H9 (cell line): ENCODE measurements at regions not wholly inside any gene's neighbourhood (a gene's known extent, or its start where the extent isn't known, plus 50 kb on each side); places are given as distances from the start of the nearest gene placed in this dataset.

Experiments
- DNase-seq: peaks from one replicate; pipeline ENCODE4 v3.0.0-alpha.2; 2017
- H2AFZ ChIP-seq: one replicate; pipeline ENCODE4 v1.6.1; 2013; ENCODE audit warnings: mild to moderate bottlenecking, low read length, control low read depth, moderate library complexity
- H2AK5ac ChIP-seq: 2 replicates; pipeline ENCODE4 v1.6.1; 2013; ENCODE audit warnings: low read length, control low read depth, mixed read lengths; ENCODE audit not compliant: insufficient read length
- H2BK120ac ChIP-seq: one replicate; pipeline ENCODE4 v1.6.1; 2013; ENCODE audit warnings: low read depth, mild to moderate bottlenecking, low read length, control low read depth, inconsistent platforms; ENCODE audit not compliant: poor library complexity, severe bottlenecking
- H2BK12ac ChIP-seq: 2 replicates; pipeline ENCODE4 v1.6.1; 2013; ENCODE audit warnings: low read length, control low read depth, mixed read lengths, low read depth; ENCODE audit not compliant: insufficient read length
- H2BK15ac ChIP-seq: 2 replicates; pipeline ENCODE4 v1.6.1; 2013; ENCODE audit warnings: low read depth, low read length, control low read depth
- H2BK20ac ChIP-seq: one replicate; pipeline ENCODE4 v1.6.1; 2013; ENCODE audit warnings: low read depth, mild to moderate bottlenecking, low read length, control low read depth, inconsistent platforms; ENCODE audit not compliant: poor library complexity, severe bottlenecking
- H2BK5ac ChIP-seq: 2 replicates; pipeline ENCODE4 v1.6.1; 2013; ENCODE audit warnings: low read length, control low read depth, mixed read lengths; ENCODE audit not compliant: insufficient read length
- H3K14ac ChIP-seq: 2 replicates; pipeline ENCODE4 v1.6.1; 2013; ENCODE audit warnings: low read length, control low read depth; ENCODE audit not compliant: insufficient read depth
- H3K18ac ChIP-seq: 2 replicates; pipeline ENCODE4 v1.6.1; 2013; ENCODE audit warnings: low read depth, mild to moderate bottlenecking, mixed read lengths, low read length, control low read depth; ENCODE audit not compliant: insufficient read length
- H3K23ac ChIP-seq: 2 replicates; pipeline ENCODE4 v1.6.1; 2013; ENCODE audit warnings: low read length, control low read depth, mixed read lengths, low read depth; ENCODE audit not compliant: insufficient read length
- H3K23me2 ChIP-seq: 2 replicates; pipeline ENCODE4 v1.6.1; 2013; ENCODE audit warnings: low read depth, mild to moderate bottlenecking, mixed read lengths, low read length, control low read depth; ENCODE audit not compliant: insufficient read length, poor library complexity, severe bottlenecking
- H3K27ac ChIP-seq: 2 replicates; pipeline ENCODE4 v1.5.1; 2013; ENCODE audit warnings: low read length, control low read depth, mixed read lengths, low read depth; ENCODE audit not compliant: insufficient read length
- H3K27me3 ChIP-seq: 2 replicates; pipeline ENCODE4 v1.6.1; 2013; ENCODE audit warnings: low read length, control low read depth, inconsistent platforms; ENCODE audit not compliant: insufficient read depth
- H3K4ac ChIP-seq: 2 replicates; pipeline ENCODE4 v1.6.1; 2013; ENCODE audit warnings: low read depth, mild to moderate bottlenecking, control low read depth, inconsistent platforms, low read length, moderate library complexity
- H3K4me1 ChIP-seq: 2 replicates; pipeline ENCODE4 v1.6.1; 2013; ENCODE audit warnings: low read length, control low read depth, inconsistent platforms; ENCODE audit not compliant: insufficient read depth
- H3K4me2 ChIP-seq: 2 replicates; pipeline ENCODE4 v1.6.1; 2013; ENCODE audit warnings: low read length, control low read depth, mixed read lengths; ENCODE audit not compliant: insufficient read length, insufficient read depth
- H3K56ac ChIP-seq: 2 replicates; pipeline ENCODE4 v1.6.1; 2013; ENCODE audit warnings: low read depth, mild to moderate bottlenecking, mixed read lengths, low read length, control low read depth; ENCODE audit not compliant: insufficient read length
- H3K79me1 ChIP-seq: 2 replicates; pipeline ENCODE4 v1.6.1; 2013; ENCODE audit warnings: low read depth, mild to moderate bottlenecking, moderate library complexity, low read length, control low read depth, inconsistent platforms; ENCODE audit not compliant: insufficient read depth, poor library complexity, severe bottlenecking
- H3K79me2 ChIP-seq: 2 replicates; pipeline ENCODE4 v1.6.1; 2013; ENCODE audit warnings: low read length, control low read depth, inconsistent platforms; ENCODE audit not compliant: insufficient read depth
- H3K9ac ChIP-seq: 2 replicates; pipeline ENCODE4 v1.6.1; 2013; ENCODE audit warnings: low read length, control low read depth, mixed read lengths; ENCODE audit not compliant: insufficient read length; ENCODE audit errors: extremely low read depth
- H3K9me3 ChIP-seq: one replicate; pipeline ENCODE4 v1.6.1; 2013; ENCODE audit warnings: low read depth, low read length, inconsistent platforms; ENCODE audit not compliant: control insufficient read depth
- H3T11ph ChIP-seq: one replicate; pipeline ENCODE4 v1.6.1; 2013; ENCODE audit warnings: mild to moderate bottlenecking, low read length, control low read depth, inconsistent platforms
- H4K20me1 ChIP-seq: one replicate; pipeline ENCODE4 v1.6.1; 2013; ENCODE audit not compliant: control insufficient read depth, insufficient read length, insufficient read depth
- H4K5ac ChIP-seq: 2 replicates; pipeline ENCODE4 v1.6.1; 2013; ENCODE audit warnings: low read depth, mild to moderate bottlenecking, mixed read lengths, low read length, control low read depth; ENCODE audit not compliant: insufficient read length
- H4K8ac ChIP-seq: replicated peaks from 2 replicates; pipeline ENCODE4 v1.6.1; 2013; ENCODE audit warnings: low read length, control low read depth, mixed read lengths, low read depth; ENCODE audit not compliant: insufficient read length
- H4K91ac ChIP-seq: 2 replicates; pipeline ENCODE4 v1.6.1; 2013; ENCODE audit warnings: low read depth, mild to moderate bottlenecking, moderate library complexity, mixed read lengths, low read length, control low read depth; ENCODE audit not compliant: insufficient read length
- H3K27ac Mint-ChIP-seq, 3 experiments: 2 replicates in 2 of 3; 3 replicates in 1 of 3; pipeline ENCODE4 v1.8.0; 2020 to 2021; ENCODE audit warnings: mixed read lengths in 3 of 3, mild to moderate bottlenecking in 1 of 3, moderate library complexity in 1 of 3
- H3K27me3 Mint-ChIP-seq: 2 replicates; pipeline ENCODE4 v1.8.0; 2021; ENCODE audit warnings: low read depth, mild to moderate bottlenecking, moderate library complexity, mixed read lengths
- H3K36me3 Mint-ChIP-seq, 3 experiments: 2 replicates in 2 of 3; 3 replicates in 1 of 3; pipeline ENCODE4 v1.8.0; 2020 to 2021; ENCODE audit warnings: low read depth in 3 of 3, mixed read lengths in 3 of 3; ENCODE audit not compliant: insufficient read depth in 1 of 3
- H3K4me1 Mint-ChIP-seq, 2 experiments: 2 replicates each; pipeline ENCODE4 v1.8.0; 2020; ENCODE audit warnings: mixed read lengths in 2 of 2
- H3K4me3 Mint-ChIP-seq, 2 experiments: 2 replicates in 1 of 2; 3 replicates in 1 of 2; pipeline ENCODE4 v1.8.0; 2020 to 2021; ENCODE audit warnings: mild to moderate bottlenecking in 2 of 2, mixed read lengths in 2 of 2, moderate library complexity in 1 of 2
- H3K9me3 Mint-ChIP-seq, 2 experiments: 2 replicates in 1 of 2; 3 replicates in 1 of 2; pipeline ENCODE4 v1.8.0; 2020; ENCODE audit warnings: mild to moderate bottlenecking in 2 of 2, mixed read lengths in 2 of 2, moderate library complexity in 1 of 2
- CTCF ChIP-seq: fragments of 200-600 bp; sonication (generic); conservative IDR thresholded peaks from 3 replicates; pipeline ENCODE4 v1.8.0; 2021; ENCODE audit warnings: antibody characterized with exemption, mild to moderate bottlenecking
- WGBS: extraction: QIAGEN DNeasy Blood & Tissue Kit; methylation state at CpG from one replicate; pipeline ENCODE4 v1.1.7; 2013; ENCODE audit warnings: missing lambda C conversion rate, low lambda C conversion rate, mixed read lengths; ENCODE audit not compliant: insufficient read length; ENCODE audit errors: extremely low coverage; 5-methylcytosine and 5-hydroxymethylcytosine counted together

GRCh38 chr16:65546353-65546791, 424.5 kb upstream of the CDH11 start:
- H4K91ac ChIP-seq, result no peak overlapping the region
- Mint-ChIP-seq H3K36me3 (peaks cover 2 to 19% (median 7%) of the 10 kb centered on the region in 3 experiments; a peak in 4 of 7 replicates), H3K27me3 (peaks cover 2% of the 10 kb centered on the region; the same call in 1 of the 2 replicates), H3K9me3 (peaks cover 16 to 19% of the 10 kb centered on the region in 2 experiments), H3K27ac (peak overlapping the region in 1 of 3 experiments; percentile 9; a peak in 1 of 7 replicates), H3K4me1 (peaks cover 28 to 30% of the 10 kb centered on the region in 2 experiments), H3K4me3 (no peak overlapping the region)
- H2BK15ac ChIP-seq, result no peak overlapping the region
- H4K8ac ChIP-seq, result no peak overlapping the region
- H2BK20ac ChIP-seq, result no peak overlapping the region
- H3K27me3 ChIP-seq, result no peaks in the 10 kb centered on the region
- no peak overlapping the region for H3K14ac ChIP-seq
- no peaks in the 10 kb centered on the region for H3K23me2 ChIP-seq
- no peak overlapping the region for H3K18ac ChIP-seq
- H3K4me2 ChIP-seq, result no peak overlapping the region
- H2AK5ac ChIP-seq, result no peak overlapping the region
- no peaks in the 10 kb centered on the region for H3K79me1 ChIP-seq
- H3K23ac ChIP-seq, result no peak overlapping the region
- no CpG with 5 or more reads among the region's 3 CpGs for WGBS
- H3T11ph ChIP-seq, result no peak overlapping the region
- peaks cover 11% of the 10 kb centered on the region; the same call in 1 of the 2 replicates for H3K4me1 ChIP-seq
- H3K9ac ChIP-seq, result no peak overlapping the region
- no peak overlapping the region for H2BK5ac ChIP-seq
- H3K27ac ChIP-seq, result no peak overlapping the region
- H4K5ac ChIP-seq, result no peak overlapping the region
- H2BK120ac ChIP-seq, result no peak overlapping the region
- no peak overlapping the region for H3K4ac ChIP-seq
- TF ChIP-seq CTCF, result no peak
- H3K79me2 ChIP-seq, result no peaks in the 10 kb centered on the region
- H2AFZ ChIP-seq, result no peak overlapping the region
- no peak overlapping the region for H3K56ac ChIP-seq
- no peaks in the 10 kb centered on the region for H3K9me3 ChIP-seq
- no peak overlapping the region for H2BK12ac ChIP-seq
- DNase-seq, result no peak
- no peaks in the 10 kb centered on the region for H4K20me1 ChIP-seq
